Fibroblast of mammary gland (primary cell): ENCODE measurements at regions not wholly inside any gene's neighbourhood (a gene's known extent, or its start where the extent isn't known, plus 50 kb on each side); places are given as distances from the start of the nearest gene placed in this dataset.

ENCODE experiments used
- DNase-seq: peaks from one replicate; pipeline ENCODE4 v3.0.0-alpha.2; 2010; ENCODE audit warnings: low read depth
- H3K4me3 ChIP-seq: 2 replicates; pipeline ENCODE4 v1.5.1; 2011; ENCODE audit warnings: low read depth, mild to moderate bottlenecking, low read length, moderate library complexity; ENCODE audit not compliant: control insufficient read depth
- TF ChIP-seq, protein P1 (sequence below): conservative IDR thresholded peaks from 2 replicates; pipeline ENCODE4 v1.5.1; 2011; ENCODE audit warnings: low read depth, low read length, inconsistent platforms; ENCODE audit not compliant: control insufficient read depth, insufficient read depth

- DNase-seq, result no peak
- TF ChIP-seq, protein P1, sequence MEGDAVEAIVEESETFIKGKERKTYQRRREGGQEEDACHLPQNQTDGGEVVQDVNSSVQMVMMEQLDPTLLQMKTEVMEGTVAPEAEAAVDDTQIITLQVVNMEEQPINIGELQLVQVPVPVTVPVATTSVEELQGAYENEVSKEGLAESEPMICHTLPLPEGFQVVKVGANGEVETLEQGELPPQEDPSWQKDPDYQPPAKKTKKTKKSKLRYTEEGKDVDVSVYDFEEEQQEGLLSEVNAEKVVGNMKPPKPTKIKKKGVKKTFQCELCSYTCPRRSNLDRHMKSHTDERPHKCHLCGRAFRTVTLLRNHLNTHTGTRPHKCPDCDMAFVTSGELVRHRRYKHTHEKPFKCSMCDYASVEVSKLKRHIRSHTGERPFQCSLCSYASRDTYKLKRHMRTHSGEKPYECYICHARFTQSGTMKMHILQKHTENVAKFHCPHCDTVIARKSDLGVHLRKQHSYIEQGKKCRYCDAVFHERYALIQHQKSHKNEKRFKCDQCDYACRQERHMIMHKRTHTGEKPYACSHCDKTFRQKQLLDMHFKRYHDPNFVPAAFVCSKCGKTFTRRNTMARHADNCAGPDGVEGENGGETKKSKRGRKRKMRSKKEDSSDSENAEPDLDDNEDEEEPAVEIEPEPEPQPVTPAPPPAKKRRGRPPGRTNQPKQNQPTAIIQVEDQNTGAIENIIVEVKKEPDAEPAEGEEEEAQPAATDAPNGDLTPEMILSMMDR, result no peak
- no peak overlapping the region for H3K4me3 ChIP-seq
Observed at GRCh38 chr3:161422171-161422700, 50.9 kb upstream of the SPTSSB start.
